ENCODE measurements at regions not wholly inside any gene's neighbourhood (a gene's known extent, or its start where the extent isn't known, plus 50 kb on each side); places are given as distances from the start of the nearest gene placed in this dataset.

GRCh38 chr13:44304433-44304725, 69.2 kb upstream of the SERP2 start:
- Histone ChIP-seq H3K4me1 (ENCODE audit: control insufficient read depth in 1 of 2, low read depth in 2 of 2) (peaks cover 34 to 75% of the 10 kb centered on the region in 2 donors), H3K4me3 (no peak overlapping the region), H3K9me3 (no peaks in the 10 kb centered on the region), H3K27ac (peak overlapping the region; percentile 46 to 77), H3K36me3 (no peaks in the 10 kb centered on the region), H3K27me3 (replicated peaks; ENCODE audit: insufficient read depth) (no peaks in the 10 kb centered on the region)
- ATAC-seq (ENCODE audit: insufficient number of reproducible peaks, low FRiP score, low read depth): no peak
- TF ChIP-seq CTCF (IDR thresholded peaks at IDR 0.05): no peak
- DNase-seq (ENCODE audit: low spot score): no peak

GRCh38 chr13:44305286-44305685, 68.3 kb upstream of the SERP2 start:
- peaks cover 34 to 81% of the 10 kb centered on the region in 2 donors for H3K4me1 ChIP-seq (ENCODE audit: control insufficient read depth in 1 of 2, low read depth in 2 of 2)
- no peaks in the 10 kb centered on the region for H3K9me3 ChIP-seq
- no peak overlapping the region for H3K4me3 ChIP-seq
- H3K27ac ChIP-seq: peak overlapping the region; percentile 73 to 85
- ATAC-seq (ENCODE audit: insufficient number of reproducible peaks, low FRiP score, low read depth) (no peak), DNase-seq (ENCODE audit: low spot score) (no peak)
- H3K36me3 ChIP-seq: no peaks in the 10 kb centered on the region
- no peaks in the 10 kb centered on the region for H3K27me3 ChIP-seq (replicated peaks; ENCODE audit: insufficient read depth)
- no peak for TF ChIP-seq CTCF (IDR thresholded peaks at IDR 0.05)

GRCh38 chr13:44305917-44306370, 67.7 kb upstream of the SERP2 start:
- Histone ChIP-seq H3K4me3 (peak overlapping the region; percentile 30), H3K36me3 (no peaks in the 10 kb centered on the region), H3K9me3 (no peaks in the 10 kb centered on the region), H3K27me3 (replicated peaks; ENCODE audit: insufficient read depth) (no peaks in the 10 kb centered on the region), H3K4me1 (ENCODE audit: control insufficient read depth in 1 of 2, low read depth in 2 of 2) (peaks cover 34 to 81% of the 10 kb centered on the region in 2 donors), H3K27ac (peak overlapping the region; percentile 73 to 85)
- DNase-seq (ENCODE audit: low spot score): no peak
- TF ChIP-seq CTCF (IDR thresholded peaks at IDR 0.05): no peak
- no peak for ATAC-seq (ENCODE audit: insufficient number of reproducible peaks, low FRiP score, low read depth)

- no peak for DNase-seq (ENCODE audit: low spot score)
- peaks cover 29 to 79% of the 10 kb centered on the region in 2 donors for H3K4me1 ChIP-seq (ENCODE audit: control insufficient read depth in 1 of 2, low read depth in 2 of 2)
These were observed 67.0 kb upstream of the SERP2 start for GRCh38 chr13:44306371-44307192.

GRCh38 chr13:44307255-44307654, 66.4 kb upstream of the SERP2 start:
- H3K9me3 ChIP-seq: no peaks in the 10 kb centered on the region
- no peak overlapping the region for H3K4me3 ChIP-seq
- DNase-seq (ENCODE audit: low spot score): no peak
- peaks cover 27 to 72% of the 10 kb centered on the region in 2 donors for H3K4me1 ChIP-seq (ENCODE audit: control insufficient read depth in 1 of 2, low read depth in 2 of 2)
- H3K27me3 ChIP-seq (replicated peaks; ENCODE audit: insufficient read depth): no peaks in the 10 kb centered on the region
- H3K27ac ChIP-seq: peak overlapping the region; percentile 73 to 85
- no peak for TF ChIP-seq CTCF (IDR thresholded peaks at IDR 0.05)
- H3K36me3 ChIP-seq: no peaks in the 10 kb centered on the region
- ATAC-seq (ENCODE audit: insufficient number of reproducible peaks, low FRiP score, low read depth): no peak

More at GRCh38 chr13:44306371-44307192, 67.0 kb upstream of the SERP2 start:
- no peaks in the 10 kb centered on the region for H3K36me3 ChIP-seq
- peak; percentile 86 for ATAC-seq (ENCODE audit: insufficient number of reproducible peaks, low FRiP score, low read depth)
- peak overlapping the region; percentile 73 to 85 for H3K27ac ChIP-seq
- no peaks in the 10 kb centered on the region for H3K27me3 ChIP-seq (replicated peaks; ENCODE audit: insufficient read depth)
- H3K4me3 ChIP-seq: peak overlapping the region; percentile 30
- no peaks in the 10 kb centered on the region for H3K9me3 ChIP-seq
- TF ChIP-seq CTCF (IDR thresholded peaks at IDR 0.05): no peak
